HG03354 (cell line): ENCODE measurements at regions not wholly inside any gene's neighbourhood (a gene's known extent, or its start where the extent isn't known, plus 50 kb on each side); places are given as distances from the start of the nearest gene placed in this dataset.

Source experiments
- ATAC-seq: cut with Tn5 transposase; IDR thresholded peaks from one replicate; pipeline ENCODE4 v1.9.1; 2021; ENCODE audit warnings: mild to moderate bottlenecking; ENCODE audit not compliant: unreplicated experiment, poor library complexity, severe bottlenecking

GRCh38 chr2:158011055-158011771, 90.5 kb upstream of the UPP2 start:
- ATAC-seq: no peak

- no peak for ATAC-seq
Observed at GRCh38 chr2:158009399-158009798, 92.3 kb upstream of the UPP2 start.

DNA sequence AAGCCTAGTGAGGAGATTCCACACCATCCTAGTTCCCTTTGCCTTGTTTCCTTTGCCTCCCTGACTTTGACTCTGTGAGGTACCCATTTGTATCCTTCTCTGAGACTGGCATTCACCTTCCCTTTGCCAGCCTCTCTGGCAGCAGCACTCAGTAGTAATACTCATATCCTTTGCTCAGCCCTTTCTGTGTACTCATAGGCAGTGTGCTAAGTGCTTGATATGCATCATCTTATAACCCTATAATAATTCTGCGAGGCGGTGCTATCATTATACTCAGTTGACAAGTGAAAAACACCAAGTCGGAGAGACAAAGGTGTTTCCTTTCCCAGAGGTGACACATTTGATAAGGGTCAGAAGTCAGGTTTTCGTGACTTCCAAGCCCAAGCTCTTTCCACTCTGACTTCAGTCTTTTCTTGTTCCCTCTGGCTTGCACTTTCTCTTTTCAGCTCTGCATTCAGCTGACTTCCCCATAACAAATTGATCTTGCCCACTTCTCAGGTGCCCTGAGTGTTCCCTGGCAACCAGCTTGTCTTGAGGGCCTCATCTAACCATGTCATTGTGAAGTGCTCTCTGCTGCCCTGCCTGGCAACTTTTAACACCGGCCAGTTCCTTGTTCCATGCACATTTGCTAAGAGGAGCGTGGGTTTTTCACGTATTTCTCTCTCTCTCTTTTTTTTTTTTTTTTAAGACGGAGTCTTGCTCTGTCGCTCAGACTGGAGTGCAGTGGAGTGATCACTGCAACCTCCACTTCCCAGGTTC, 94.5 kb upstream of the UPP2 start:
- ATAC-seq: peak; percentile 68

DNA sequence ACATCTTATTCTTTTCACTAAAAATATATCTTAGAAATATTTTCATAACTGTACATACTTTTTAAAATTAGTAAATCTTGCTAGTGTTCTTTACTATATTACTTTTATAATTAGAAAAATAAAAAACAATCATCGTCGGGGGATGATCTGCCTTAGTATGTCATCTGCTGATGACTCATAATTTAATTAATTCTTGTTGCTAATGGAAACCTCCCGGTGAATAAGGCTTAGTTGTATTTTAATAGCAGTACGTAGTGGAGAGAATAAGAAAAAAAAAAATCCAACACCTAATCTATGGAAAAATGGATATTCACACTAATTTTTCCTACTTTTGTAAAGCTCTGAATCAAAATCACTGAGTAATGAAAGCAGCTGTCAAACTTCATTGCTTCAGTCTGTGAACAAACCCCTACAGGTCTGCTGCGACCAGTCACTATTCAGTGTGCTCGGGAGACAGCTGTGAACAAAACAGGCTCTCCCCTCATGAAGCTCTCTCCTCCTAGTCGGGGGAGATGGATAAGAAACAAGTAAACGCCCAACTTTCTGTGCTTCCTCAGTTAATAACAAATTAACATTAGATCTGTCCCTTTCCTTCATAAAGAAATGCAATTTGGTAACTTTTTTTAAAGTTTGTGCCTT, 97.4 kb upstream of the UPP2 start:
- ATAC-seq: no peak

GRCh38 chr2:158002079-158002478, 99.6 kb upstream of the UPP2 start:
- no peak for ATAC-seq

- no peak for ATAC-seq
Observed at GRCh38 chr2:157996799-157997198, 104.9 kb upstream of the UPP2 start.

DNA sequence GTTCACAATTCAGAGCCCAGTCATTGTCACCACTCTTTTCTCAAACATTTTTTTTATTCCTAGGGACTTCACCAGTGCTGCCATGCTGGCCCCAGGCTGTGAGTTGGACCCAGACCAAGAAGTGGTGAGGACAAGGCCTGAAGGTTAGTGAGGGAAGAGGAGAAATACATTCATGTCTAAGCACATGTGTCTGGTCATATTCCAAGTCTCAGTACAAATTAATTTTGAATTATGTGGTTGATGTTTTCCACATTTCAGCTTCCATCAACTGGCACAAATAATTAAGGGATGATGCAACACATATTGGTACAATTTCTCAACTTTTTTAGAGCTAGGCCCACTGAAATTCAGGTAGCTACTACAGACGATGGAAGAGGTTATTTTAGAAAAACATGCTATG, 106.6 kb upstream of the UPP2 start:
- ATAC-seq: no peak

GRCh38 chr2:157991932-157992331, 109.7 kb upstream of the UPP2 start:
- no peak for ATAC-seq

GRCh38 chr2:157990173-157990572, 111.5 kb upstream of the UPP2 start:
- ATAC-seq: no peak

DNA sequence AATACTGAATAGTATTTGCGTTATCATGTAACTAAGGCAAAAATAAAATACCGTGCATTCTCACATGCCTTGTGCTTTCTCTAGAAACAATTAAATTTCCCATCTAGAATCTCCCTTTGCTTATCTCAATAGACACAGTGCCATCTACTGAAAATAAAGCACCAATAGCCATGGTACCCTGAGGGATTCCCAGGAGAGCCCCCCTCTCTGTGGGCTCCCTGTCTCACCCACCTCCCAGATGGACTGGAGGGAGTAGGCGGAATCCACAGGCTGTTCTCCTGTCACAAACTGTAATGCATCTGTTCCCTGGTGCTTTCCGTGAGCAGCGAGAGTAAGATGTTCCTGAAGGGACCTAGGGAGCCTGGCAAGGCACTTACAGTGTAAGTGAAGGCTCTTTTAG, 112.4 kb upstream of the UPP2 start:
- ATAC-seq: no peak

DNA sequence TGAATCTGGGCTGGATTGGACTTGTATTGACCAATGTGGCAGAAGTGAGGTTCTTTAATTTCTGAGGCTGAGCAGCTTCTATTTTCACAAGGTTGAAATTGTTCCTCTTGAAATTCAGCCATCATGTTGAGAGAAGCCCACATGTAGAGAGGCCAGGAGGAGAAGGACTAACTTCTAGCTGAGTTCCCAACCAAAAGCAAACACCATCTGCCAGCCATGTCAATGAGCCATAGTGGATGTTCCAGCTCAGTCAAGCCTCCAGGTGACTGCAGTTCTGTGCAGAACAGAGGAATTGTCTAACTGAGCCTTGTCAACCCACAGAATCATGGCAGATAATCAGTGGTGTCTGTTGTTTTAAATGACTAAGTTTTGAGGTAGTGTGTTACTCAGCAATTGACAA, 110.6 kb upstream of the ACVR1 start:
- no peak for ATAC-seq

- ATAC-seq: no peak
Observed at GRCh38 chr2:157984866-157985265, 108.7 kb upstream of the ACVR1 start.

- no peak for ATAC-seq
Observed at GRCh38 chr2:157980020-157980419, 103.9 kb upstream of the ACVR1 start.

DNA sequence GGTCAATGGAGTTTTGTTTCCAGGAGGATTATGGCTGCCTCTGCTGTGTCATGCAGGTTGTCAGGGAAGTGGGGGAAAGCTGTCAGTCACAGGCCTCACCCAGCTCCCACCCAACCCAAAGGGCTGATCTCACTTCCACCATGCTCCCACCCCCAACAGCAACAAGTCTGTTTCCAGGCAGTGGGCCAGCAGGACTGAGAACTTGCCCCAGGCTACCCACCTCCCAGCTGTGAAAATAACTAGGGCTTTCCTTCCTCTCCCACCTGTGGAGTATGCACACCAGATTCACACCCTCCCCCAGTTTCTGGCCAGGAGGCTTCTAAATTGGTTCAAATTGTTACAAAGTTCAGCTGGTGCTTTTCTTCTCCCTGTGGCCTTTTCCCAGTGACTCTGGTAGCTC, 95.6 kb upstream of the ACVR1 start:
- ATAC-seq: no peak

GRCh38 chr2:157967856-157968255, 91.7 kb upstream of the ACVR1 start:
- no peak for ATAC-seq

- ATAC-seq: no peak
Observed at GRCh38 chr2:157959249-157959648, 83.1 kb upstream of the ACVR1 start.

DNA sequence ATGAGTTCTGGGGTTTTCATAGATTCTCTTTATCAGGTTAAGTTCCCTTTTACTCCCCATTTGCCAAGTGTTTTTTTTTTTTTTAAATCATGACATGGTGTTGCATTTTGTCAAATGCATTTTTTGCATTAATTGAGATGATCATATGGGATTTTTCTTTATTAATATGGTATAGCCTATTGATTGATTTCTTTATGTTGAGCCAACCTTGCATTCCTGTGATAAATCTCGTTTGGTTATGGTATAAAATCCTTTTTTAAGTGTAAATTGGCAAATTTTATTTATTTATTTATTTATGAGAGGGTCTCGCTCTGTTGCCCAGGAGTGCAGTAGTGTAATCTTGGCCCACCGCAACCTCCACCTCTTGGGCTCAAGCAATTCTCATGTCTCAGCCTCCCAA, 81.5 kb upstream of the ACVR1 start:
- ATAC-seq: no peak

DNA sequence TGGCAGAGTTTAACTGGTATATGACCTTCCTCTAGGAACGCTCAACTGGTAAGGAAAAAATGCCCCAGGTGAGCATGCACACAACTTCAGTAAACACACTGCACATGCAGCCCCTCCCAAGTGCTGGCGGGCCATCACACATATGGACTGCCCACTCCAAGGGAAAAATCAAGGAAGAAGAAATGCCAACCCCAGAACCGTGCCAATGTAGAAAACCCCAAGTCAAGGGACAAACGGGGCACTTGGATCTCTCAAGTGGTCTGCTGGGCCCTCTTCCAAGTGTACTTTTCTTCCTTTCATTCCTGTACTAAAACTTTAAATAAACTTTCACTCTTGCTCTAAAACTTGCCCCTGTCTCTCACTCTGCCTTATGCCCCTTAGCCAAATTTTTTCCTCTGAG, 76.4 kb upstream of the ACVR1 start:
- no peak for ATAC-seq

DNA sequence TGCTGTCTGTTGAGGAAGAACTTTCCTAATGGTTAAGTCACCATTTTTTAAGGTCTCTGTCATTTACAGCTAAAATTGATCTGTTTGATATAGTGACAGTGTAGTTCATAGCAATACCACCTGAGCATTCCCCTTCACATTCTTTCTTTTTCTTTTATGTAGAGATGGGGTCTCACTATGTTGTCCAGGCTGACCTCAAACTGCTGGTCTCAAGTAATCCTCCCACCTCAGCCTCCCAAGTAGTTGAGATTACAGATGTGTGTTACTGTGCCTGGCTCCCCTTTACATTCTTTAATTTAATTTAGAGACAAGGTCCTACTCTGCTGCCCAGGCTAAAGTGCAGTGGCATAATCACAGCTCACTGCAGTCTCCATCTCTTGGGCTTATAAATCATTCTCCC, 72.7 kb upstream of the ACVR1 start:
- ATAC-seq: no peak

- ATAC-seq: no peak
Observed at GRCh38 chr2:157946919-157947557, 70.9 kb upstream of the ACVR1 start.

DNA sequence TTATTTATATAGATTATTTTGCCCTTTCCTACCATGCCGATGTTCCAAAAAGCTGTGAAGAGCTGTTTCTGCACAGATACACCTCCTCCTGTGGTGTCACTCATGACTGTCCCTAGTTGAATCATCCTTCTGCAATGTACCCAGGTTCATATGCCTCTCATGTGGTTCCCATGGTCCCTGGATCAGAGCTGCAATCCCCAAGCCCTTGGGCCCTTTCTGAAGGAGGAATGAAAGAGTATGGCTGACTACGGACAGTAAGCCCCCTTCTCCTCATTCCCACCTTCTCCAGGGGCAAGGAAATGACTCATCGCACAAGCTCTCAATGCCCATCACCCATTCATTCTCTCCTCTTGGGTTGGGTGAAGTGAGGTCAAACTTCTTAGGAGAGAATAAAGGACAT, 63.9 kb upstream of the ACVR1 start:
- ATAC-seq: no peak
